KMS-11 (cell line): ENCODE measurements at regions not wholly inside any gene's neighbourhood (a gene's known extent, or its start where the extent isn't known, plus 50 kb on each side); places are given as distances from the start of the nearest gene placed in this dataset.

Experiments
- H2AFZ ChIP-seq: fragments of 200-600 bp; sonication (generic); 2 replicates; pipeline ENCODE4 v1.6.1; 2016; ENCODE audit warnings: antibody characterized with exemption, mixed run types, low read depth
- H3K27ac ChIP-seq: fragments of 200-600 bp; sonication (generic); 2 replicates; pipeline ENCODE4 v1.6.1; 2016; ENCODE audit warnings: mild to moderate bottlenecking, mixed run types
- H3K27me3 ChIP-seq: fragments of 200-600 bp; sonication (generic); 2 replicates; pipeline ENCODE4 v1.6.1; 2017; ENCODE audit warnings: mild to moderate bottlenecking, low read depth, mixed run types, moderate library complexity; ENCODE audit not compliant: insufficient read depth
- H3K36me3 ChIP-seq: fragments of 200-600 bp; sonication (generic); 2 replicates; pipeline ENCODE4 v1.6.1; 2017; ENCODE audit warnings: mild to moderate bottlenecking, mixed run types; ENCODE audit not compliant: insufficient read depth
- H3K4me1 ChIP-seq: fragments of 200-600 bp; sonication (generic); 2 replicates; pipeline ENCODE4 v1.6.1; 2016; ENCODE audit warnings: mild to moderate bottlenecking, low read depth, mixed run types; ENCODE audit not compliant: poor library complexity, severe bottlenecking
- H3K4me2 ChIP-seq: fragments of 200-600 bp; sonication (generic); 2 replicates; pipeline ENCODE4 v1.7.0; 2016; ENCODE audit warnings: mild to moderate bottlenecking, mixed run types
- H3K4me3 ChIP-seq: fragments of 200-600 bp; sonication (generic); IDR thresholded peaks from 2 replicates; pipeline ENCODE4 v1.6.1; 2017; ENCODE audit warnings: low read depth, low read length, mixed read lengths; ENCODE audit not compliant: insufficient read depth
- H3K79me2 ChIP-seq: fragments of 200-600 bp; sonication (generic); 2 replicates; pipeline ENCODE4 v1.6.1; 2016; ENCODE audit warnings: low read depth, mixed run types; ENCODE audit not compliant: insufficient read depth
- H3K9ac ChIP-seq: fragments of 200-600 bp; sonication (generic); 2 replicates; pipeline ENCODE4 v1.6.1; 2016; ENCODE audit warnings: mild to moderate bottlenecking, mixed run types
- H4K20me1 ChIP-seq: fragments of 200-600 bp; sonication (generic); 2 replicates; pipeline ENCODE4 v1.6.1; 2016; ENCODE audit warnings: mild to moderate bottlenecking, mixed run types; ENCODE audit not compliant: insufficient read depth
- CTCF ChIP-seq: fragments of 200-600 bp; sonication (generic); conservative IDR thresholded peaks from 2 replicates; pipeline ENCODE4 v1.6.1; 2017; ENCODE audit warnings: low read depth, mild to moderate bottlenecking, antibody characterized with exemption, low read length, moderate library complexity, mixed read lengths

GRCh38 chr16:87140211-87141200 lies 176.7 kb downstream of the C16orf95 start:
- H3K27ac ChIP-seq = no peak overlapping the region
- no peaks in the 10 kb centered on the region for H3K36me3 ChIP-seq
- H3K4me3 ChIP-seq = no peak overlapping the region
- no peak overlapping the region for H3K4me2 ChIP-seq
- no peak for TF ChIP-seq CTCF
- H2AFZ ChIP-seq = no peak overlapping the region
- no peaks in the 10 kb centered on the region for H3K79me2 ChIP-seq
- H3K27me3 ChIP-seq = peaks cover 8% of the 10 kb centered on the region; the same call in 1 of the 2 replicates
- no peaks in the 10 kb centered on the region for H4K20me1 ChIP-seq
- H3K9ac ChIP-seq = no peak overlapping the region
- no peaks in the 10 kb centered on the region for H3K4me1 ChIP-seq

GRCh38 chr16:87141402-87141801 lies 175.8 kb downstream of the C16orf95 start:
- Histone ChIP-seq H3K36me3 (no peaks in the 10 kb centered on the region), H4K20me1 (no peaks in the 10 kb centered on the region), H3K4me3 (no peak overlapping the region), H3K27ac (no peak overlapping the region), H3K79me2 (no peaks in the 10 kb centered on the region), H3K4me2 (no peak overlapping the region), H2AFZ (no peak overlapping the region), H3K9ac (no peak overlapping the region), H3K4me1 (no peaks in the 10 kb centered on the region), H3K27me3 (peaks cover 8% of the 10 kb centered on the region; the same call in 1 of the 2 replicates)
- TF ChIP-seq CTCF = no peak

- H4K20me1 ChIP-seq = no peaks in the 10 kb centered on the region
- no peak for TF ChIP-seq CTCF
- H3K4me1 ChIP-seq = no peaks in the 10 kb centered on the region
- H3K4me3 ChIP-seq = no peak overlapping the region
- no peaks in the 10 kb centered on the region for H3K36me3 ChIP-seq
- no peak overlapping the region for H3K27ac ChIP-seq
- H3K9ac ChIP-seq = no peak overlapping the region
- H3K79me2 ChIP-seq = no peaks in the 10 kb centered on the region
- H2AFZ ChIP-seq = no peak overlapping the region
- H3K4me2 ChIP-seq = no peak overlapping the region
- peaks cover 8% of the 10 kb centered on the region; the same call in 1 of the 2 replicates for H3K27me3 ChIP-seq
Measured at GRCh38 chr16:87143661-87144121, 173.5 kb downstream of the C16orf95 start.

GRCh38 chr16:87144232-87144631 lies 173.0 kb downstream of the C16orf95 start:
- Histone ChIP-seq H3K4me1 (no peaks in the 10 kb centered on the region), H4K20me1 (no peaks in the 10 kb centered on the region), H3K9ac (no peak overlapping the region), H3K36me3 (no peaks in the 10 kb centered on the region), H3K27me3 (peaks cover 8% of the 10 kb centered on the region; the same call in 1 of the 2 replicates), H3K4me2 (no peak overlapping the region), H3K27ac (no peak overlapping the region), H2AFZ (no peak overlapping the region), H3K4me3 (no peak overlapping the region), H3K79me2 (no peaks in the 10 kb centered on the region)
- TF ChIP-seq CTCF = no peak
